SU-DHL-6 (cell line): ENCODE measurements at regions not wholly inside any gene's neighbourhood (a gene's known extent, or its start where the extent isn't known, plus 50 kb on each side); places are given as distances from the start of the nearest gene placed in this dataset.
"Not testable (repeated sequence)": the region's sequence is repeated elsewhere in the genome, so short reads cannot be mapped to it uniquely, and the experiment has no call there.

ENCODE experiments used
- H2AFZ ChIP-seq: fragments of 200-600 bp; sonication (generic); 2 replicates; pipeline ENCODE4 v1.6.1; 2014; ENCODE audit warnings: low read depth, mild to moderate bottlenecking, moderate library complexity, mixed read lengths, antibody characterized with exemption, low read length; ENCODE audit not compliant: severe bottlenecking
- H3F3A ChIP-seq: fragments of 200-600 bp; shearing (Covaris generic); 2 replicates; pipeline ENCODE4 v1.6.0; 2016; ENCODE audit warnings: antibody characterized with exemption, mild to moderate bottlenecking; ENCODE audit not compliant: insufficient read depth
- H3K27ac ChIP-seq: fragments of 200-600 bp; sonication (generic); 2 replicates; pipeline ENCODE4 v1.5.1; 2016; ENCODE audit warnings: low read depth, mild to moderate bottlenecking, low read length, moderate library complexity, mixed read lengths
- H3K27me3 ChIP-seq: fragments of 200-600 bp; sonication (generic), shearing (Covaris generic); 2 replicates; pipeline ENCODE4 v1.6.0; 2014; ENCODE audit warnings: mild to moderate bottlenecking, low read length
- H3K36me3 ChIP-seq: fragments of 200-600 bp; sonication (generic); 2 replicates; pipeline ENCODE4 v1.6.1; 2014; ENCODE audit warnings: mild to moderate bottlenecking, low read length, mixed read lengths
- H3K4me2 ChIP-seq: fragments of 300-600, 200-600 bp; shearing (Covaris generic), sonication (generic); 2 replicates; pipeline ENCODE4 v1.6.0; 2014; ENCODE audit warnings: low read length, low read depth, mild to moderate bottlenecking; ENCODE audit not compliant: poor library complexity, severe bottlenecking
- H3K4me3 ChIP-seq: fragments of 200-600 bp; sonication (generic); 2 replicates; pipeline ENCODE4 v1.5.1; 2014; ENCODE audit warnings: antibody characterized with exemption, low read length, mild to moderate bottlenecking, mixed read lengths; ENCODE audit not compliant: insufficient read depth, poor library complexity, severe bottlenecking
- H3K79me2 ChIP-seq: fragments of 200-600 bp; sonication (generic); 2 replicates; pipeline ENCODE4 v1.6.1; 2014; ENCODE audit warnings: mild to moderate bottlenecking, low read length, moderate library complexity; ENCODE audit not compliant: insufficient read depth
- H3K9ac ChIP-seq: fragments of 200-600 bp; sonication (generic); 2 replicates; pipeline ENCODE4 v1.7.0; 2014; ENCODE audit warnings: mild to moderate bottlenecking, low read length
- H3K9me2 ChIP-seq: fragments of 200-600 bp; sonication (generic); replicated peaks from 2 replicates; pipeline ENCODE4 v1.6.1; 2014; ENCODE audit warnings: low read length; ENCODE audit not compliant: insufficient read depth
- H3K9me3 ChIP-seq: fragments of 200-600 bp; sonication (generic); 2 replicates; pipeline ENCODE4 v1.6.1; 2014; ENCODE audit warnings: low read length, mixed read lengths; ENCODE audit not compliant: insufficient read depth
- H4K20me1 ChIP-seq: fragments of 200-600 bp; sonication (generic); 2 replicates; pipeline ENCODE4 v1.6.1; 2014; ENCODE audit warnings: low read depth, mild to moderate bottlenecking, antibody characterized with exemption, low read length, moderate library complexity, mixed read lengths
- CTCF ChIP-seq: fragments of 200-600 bp; sonication (generic); IDR thresholded peaks from one replicate; pipeline ENCODE4 v1.5.1; 2017; ENCODE audit warnings: antibody characterized with exemption, mild to moderate bottlenecking, low read length, moderate library complexity; ENCODE audit not compliant: insufficient read depth, poor library complexity, severe bottlenecking
- EZH2phosphoT487 ChIP-seq: fragments of 200-600 bp; sonication (generic), shearing (Covaris generic); conservative IDR thresholded peaks from 2 replicates; pipeline ENCODE4 v1.6.1; 2018; ENCODE audit warnings: mild to moderate bottlenecking, antibody characterized with exemption, low read length, moderate library complexity, mixed read lengths

DNA sequence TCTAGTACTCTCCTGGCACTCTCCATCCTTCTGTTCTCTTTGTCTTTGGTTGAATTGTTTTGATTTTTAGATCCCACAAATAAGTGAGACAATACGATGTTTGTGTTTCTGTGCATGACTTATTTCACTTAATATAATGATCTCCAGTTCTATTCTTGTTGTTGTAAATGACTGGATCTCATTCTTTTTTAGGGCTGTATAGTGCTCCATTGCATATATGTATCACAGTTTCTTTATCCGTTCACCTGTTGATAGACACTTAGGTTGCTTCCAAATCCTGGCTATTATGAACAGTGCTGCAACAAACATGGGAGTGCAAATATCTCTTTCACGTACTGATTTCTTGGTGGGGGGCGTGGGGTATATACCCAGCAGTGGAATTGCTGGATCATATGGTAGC lies 245.0 kb downstream of the ADCYAP1 start:
- H3K27ac ChIP-seq: no peak overlapping the region
- no peak overlapping the region for H3K4me2 ChIP-seq
- H3K9me2 ChIP-seq: no peaks in the 10 kb centered on the region
- no peak for TF ChIP-seq EZH2phosphoT487
- TF ChIP-seq CTCF: no peak
- no peak overlapping the region for H3K9ac ChIP-seq
- no peaks in the 10 kb centered on the region for H3K27me3 ChIP-seq
- H3K9me3 ChIP-seq: no peaks in the 10 kb centered on the region
- no peaks in the 10 kb centered on the region for H3F3A ChIP-seq
- no peak overlapping the region for H3K4me3 ChIP-seq
- H3K79me2 ChIP-seq: no peaks in the 10 kb centered on the region
- no peaks in the 10 kb centered on the region for H4K20me1 ChIP-seq
- H3K36me3 ChIP-seq: no peaks in the 10 kb centered on the region
- no peak overlapping the region for H2AFZ ChIP-seq

DNA sequence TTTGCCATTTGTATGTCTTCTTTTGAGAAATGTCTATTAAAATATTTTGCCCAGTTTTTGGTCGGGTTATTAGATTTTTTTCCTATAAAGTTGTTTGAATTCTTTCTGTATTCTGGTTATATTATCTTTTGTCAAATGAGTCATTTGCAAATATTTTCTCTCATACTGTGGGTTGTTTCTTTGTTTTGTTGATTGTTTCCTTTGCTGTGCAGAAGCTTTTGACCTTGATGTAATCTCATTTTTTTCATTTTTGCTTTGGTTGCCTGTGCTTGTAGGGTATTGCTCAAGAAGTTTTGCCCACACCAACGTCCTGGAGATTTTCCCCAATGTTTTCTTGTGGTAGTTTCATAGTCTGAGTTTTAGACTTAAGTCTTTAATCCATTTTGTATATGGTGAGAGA lies 245.7 kb downstream of the ADCYAP1 start:
- no peaks in the 10 kb centered on the region for H3K9me2 ChIP-seq
- H3K4me3 ChIP-seq: no peak overlapping the region
- H3F3A ChIP-seq: no peaks in the 10 kb centered on the region
- H3K79me2 ChIP-seq: no peaks in the 10 kb centered on the region
- no peaks in the 10 kb centered on the region for H4K20me1 ChIP-seq
- H3K4me2 ChIP-seq: no peak overlapping the region
- H3K9ac ChIP-seq: no peak overlapping the region
- no peak overlapping the region for H2AFZ ChIP-seq
- no peaks in the 10 kb centered on the region for H3K27me3 ChIP-seq
- no peak for TF ChIP-seq EZH2phosphoT487
- no peak for TF ChIP-seq CTCF
- H3K27ac ChIP-seq: no peak overlapping the region
- no peaks in the 10 kb centered on the region for H3K36me3 ChIP-seq
- H3K9me3 ChIP-seq: no peaks in the 10 kb centered on the region

DNA sequence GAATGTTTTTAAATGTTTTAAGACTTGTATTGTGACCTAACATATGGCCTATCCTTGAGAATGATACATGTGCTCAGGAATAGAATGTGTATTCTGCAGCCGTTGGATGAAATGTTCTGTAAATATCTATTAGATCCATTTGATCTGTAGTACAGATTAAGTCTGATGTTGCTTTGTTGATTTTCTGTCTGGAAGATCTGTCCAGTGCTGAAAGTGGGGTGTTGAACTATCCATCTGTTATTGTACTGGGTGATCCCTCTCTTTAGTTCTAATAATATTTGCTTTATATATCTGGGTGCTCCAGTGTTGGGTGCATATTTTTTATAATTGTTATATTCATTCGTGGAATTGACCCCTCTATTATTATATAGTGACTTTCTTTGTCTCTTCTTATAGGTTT lies 248.3 kb downstream of the ADCYAP1 start:
- not testable (repeated sequence) for H3K9ac ChIP-seq, H3K36me3 ChIP-seq, H3K4me3 ChIP-seq, H3F3A ChIP-seq, H3K4me2 ChIP-seq, H3K27me3 ChIP-seq, H3K9me3 ChIP-seq, H3K9me2 ChIP-seq, H2AFZ ChIP-seq, H3K27ac ChIP-seq, H3K79me2 ChIP-seq, H4K20me1 ChIP-seq

DNA sequence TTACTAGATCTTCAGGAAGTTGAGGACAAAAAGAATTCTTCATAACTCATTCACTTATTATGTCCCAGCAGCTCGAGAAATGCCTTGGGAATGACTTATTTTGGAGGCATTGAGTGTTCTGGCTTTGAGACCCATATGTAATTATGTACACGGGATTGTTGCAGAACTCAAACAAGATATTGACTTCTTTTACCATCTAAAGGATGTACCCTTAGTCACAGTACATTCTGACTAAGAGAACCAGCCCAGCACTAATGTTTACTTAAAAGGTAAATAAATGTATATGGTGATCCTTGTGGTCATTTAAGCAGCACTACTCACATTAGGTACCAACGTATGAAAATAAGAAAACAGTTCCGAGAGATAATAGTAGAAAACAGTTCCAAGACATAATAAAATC lies 268.9 kb downstream of the ADCYAP1 start:
- Histone ChIP-seq H3K4me2 (no peak overlapping the region), H3K36me3 (no peaks in the 10 kb centered on the region), H3K27me3 (no peaks in the 10 kb centered on the region), H3F3A (no peaks in the 10 kb centered on the region), H2AFZ (no peak overlapping the region), H3K27ac (no peak overlapping the region), H3K9me2 (no peaks in the 10 kb centered on the region), H3K9me3 (no peaks in the 10 kb centered on the region), H3K4me3 (no peak overlapping the region), H4K20me1 (no peaks in the 10 kb centered on the region), H3K79me2 (no peaks in the 10 kb centered on the region), H3K9ac (no peak overlapping the region)
- TF ChIP-seq EZH2phosphoT487 (no peak), CTCF (no peak)
